CD4-positive, alpha-beta T cell treated with Interleukin-17A for 1 hour (primary cell): ENCODE measurements at regions not wholly inside any gene's neighbourhood (a gene's known extent, or its start where the extent isn't known, plus 50 kb on each side); places are given as distances from the start of the nearest gene placed in this dataset.

Source experiments
- DNase-seq: peaks from one replicate; pipeline ENCODE4 v3.0.0-alpha.2; 2020

- no peak for DNase-seq
These were observed 973.0 kb upstream of the GHITM start for GRCh38 chr10:83166344-83166743.

DNA sequence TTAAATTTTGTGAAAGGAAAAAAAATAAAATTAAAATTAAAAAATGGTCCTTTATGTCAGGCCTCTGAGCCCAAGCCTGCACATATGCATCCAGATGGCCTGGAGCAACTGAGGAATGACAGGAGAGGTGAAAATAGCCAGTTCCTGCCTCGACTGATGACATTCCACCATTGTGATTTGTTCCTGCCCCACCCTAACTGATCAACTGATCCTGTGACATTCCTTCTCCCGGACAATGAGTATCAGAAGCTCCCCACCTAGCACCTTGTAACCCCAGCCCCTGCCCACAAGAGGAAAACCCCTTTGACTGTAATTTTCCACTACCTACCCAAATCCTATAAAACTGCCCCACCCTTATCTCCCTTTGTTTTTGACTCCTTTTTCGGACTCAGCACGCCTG lies 972.2 kb upstream of the GHITM start:
- DNase-seq = no peak

GRCh38 chr10:83176901-83177300 lies 962.4 kb upstream of the GHITM start:
- DNase-seq = no peak

DNA sequence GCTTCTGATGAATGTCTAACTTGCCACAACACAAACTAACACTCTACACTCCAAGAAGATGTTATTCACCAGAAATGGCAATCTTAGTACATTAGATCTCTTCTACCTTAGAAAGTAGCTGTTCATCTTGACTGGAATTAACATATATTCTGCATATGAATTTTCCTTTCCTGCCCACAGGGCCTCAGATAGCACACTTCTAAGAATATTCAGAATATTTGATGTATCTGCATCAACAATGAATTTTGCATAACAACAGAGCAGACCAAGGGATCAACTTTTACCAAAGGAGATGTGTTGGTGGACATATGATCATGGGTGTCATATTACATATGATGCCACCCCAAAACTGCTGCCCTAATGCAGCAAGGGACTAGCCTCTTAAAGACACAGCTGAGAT lies 960.8 kb upstream of the GHITM start:
- DNase-seq = no peak

GRCh38 chr10:83179371-83179770 lies 959.9 kb upstream of the GHITM start:
- DNase-seq = no peak

DNA sequence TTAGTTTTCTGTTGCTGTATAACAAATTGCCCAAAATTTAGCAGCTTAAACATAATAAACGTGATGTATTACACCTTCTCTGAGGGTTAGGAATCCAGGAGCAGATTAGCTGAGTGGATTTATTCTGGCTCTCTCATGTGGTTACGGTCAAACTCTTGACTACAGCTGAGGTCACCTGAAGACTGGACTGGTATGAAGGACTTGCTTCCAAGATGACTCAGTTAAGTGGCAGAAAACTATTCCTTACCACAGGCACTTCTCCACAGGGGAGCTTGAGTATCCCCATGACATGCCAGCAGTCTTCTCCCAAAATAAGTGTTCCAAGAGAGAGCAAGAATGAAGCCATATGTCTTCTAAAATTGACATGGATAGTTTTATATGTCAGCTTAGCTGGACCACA lies 957.2 kb upstream of the GHITM start:
- no peak for DNase-seq

GRCh38 chr10:83184641-83185040 lies 954.7 kb upstream of the GHITM start:
- no peak for DNase-seq

DNA sequence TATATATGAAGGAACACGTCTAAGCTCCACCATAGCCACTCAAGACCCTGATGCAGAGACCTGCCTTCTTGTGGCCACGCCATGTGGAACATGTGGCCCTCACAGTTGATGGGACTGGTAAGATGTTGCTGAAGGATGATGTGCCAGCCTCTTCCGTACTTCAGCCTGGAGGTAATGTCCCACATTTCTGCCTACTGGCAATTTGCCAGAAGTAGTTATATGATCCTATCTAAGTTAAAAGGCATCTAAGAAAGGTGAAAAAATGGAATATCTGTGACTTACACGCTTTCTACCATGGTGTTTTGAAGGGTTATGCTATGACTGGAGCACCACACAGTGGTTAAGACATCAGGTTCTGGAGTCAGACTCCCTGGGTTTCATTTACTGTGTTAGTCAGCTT lies 948.7 kb upstream of the GHITM start:
- no peak for DNase-seq

DNA sequence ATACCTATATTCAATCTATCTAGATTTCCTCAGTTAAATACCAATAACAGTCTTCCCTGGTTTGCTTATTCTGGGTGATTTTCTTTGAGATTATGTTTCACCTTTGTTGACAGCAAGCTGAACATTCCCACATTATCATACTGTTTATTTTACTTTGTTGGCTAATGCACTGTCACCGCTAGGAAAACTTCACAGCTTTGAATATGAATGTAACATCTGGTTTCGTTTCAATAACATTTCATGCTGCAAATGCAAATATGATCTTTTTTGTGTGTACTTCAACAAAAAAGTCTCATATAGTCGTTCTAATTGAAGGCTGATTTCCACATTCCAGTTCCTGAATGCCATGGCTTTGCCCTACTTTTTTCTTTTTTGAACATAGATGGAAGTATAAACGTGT lies 946.3 kb upstream of the GHITM start:
- no peak for DNase-seq

GRCh38 chr10:83195021-83195420 lies 944.3 kb upstream of the GHITM start:
- DNase-seq = no peak

DNA sequence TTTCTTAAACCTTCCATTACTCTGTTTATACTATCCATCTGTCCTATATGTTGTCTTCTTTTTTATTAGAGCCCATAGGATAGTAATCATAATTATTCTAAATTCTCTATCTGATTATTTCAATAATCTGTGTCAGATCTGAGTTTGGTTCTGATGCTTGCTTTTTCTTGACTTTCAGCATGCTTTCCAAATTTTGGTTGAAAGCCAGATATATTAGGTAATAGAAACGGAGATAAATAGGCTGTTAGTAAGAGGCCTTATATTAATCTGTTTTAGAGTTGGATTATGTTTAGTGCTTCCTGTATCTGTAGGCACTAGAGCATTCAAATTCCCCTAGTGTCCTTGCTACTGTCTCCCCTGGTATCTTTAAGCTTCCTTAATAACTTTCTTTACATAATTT lies 939.9 kb upstream of the GHITM start:
- DNase-seq = no peak

DNA sequence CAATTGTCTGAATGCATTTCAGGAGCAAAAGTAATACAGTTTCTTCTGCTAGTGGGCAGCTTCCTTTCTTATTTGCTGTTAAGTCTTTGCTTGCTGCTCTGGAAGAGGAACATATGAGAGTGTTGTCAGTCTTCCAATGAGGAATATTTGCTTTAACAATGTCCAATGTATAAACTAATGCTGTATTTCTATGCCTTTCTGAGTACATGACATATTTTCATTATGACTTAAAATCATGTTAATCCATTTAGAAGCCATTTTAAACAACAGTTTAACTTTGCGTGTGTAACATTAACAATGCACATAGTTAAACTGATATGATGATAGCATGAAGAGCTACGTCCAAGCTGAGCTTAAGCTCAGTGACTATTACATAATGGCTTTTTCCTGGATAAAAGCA lies 933.4 kb upstream of the GHITM start:
- no peak for DNase-seq

DNA sequence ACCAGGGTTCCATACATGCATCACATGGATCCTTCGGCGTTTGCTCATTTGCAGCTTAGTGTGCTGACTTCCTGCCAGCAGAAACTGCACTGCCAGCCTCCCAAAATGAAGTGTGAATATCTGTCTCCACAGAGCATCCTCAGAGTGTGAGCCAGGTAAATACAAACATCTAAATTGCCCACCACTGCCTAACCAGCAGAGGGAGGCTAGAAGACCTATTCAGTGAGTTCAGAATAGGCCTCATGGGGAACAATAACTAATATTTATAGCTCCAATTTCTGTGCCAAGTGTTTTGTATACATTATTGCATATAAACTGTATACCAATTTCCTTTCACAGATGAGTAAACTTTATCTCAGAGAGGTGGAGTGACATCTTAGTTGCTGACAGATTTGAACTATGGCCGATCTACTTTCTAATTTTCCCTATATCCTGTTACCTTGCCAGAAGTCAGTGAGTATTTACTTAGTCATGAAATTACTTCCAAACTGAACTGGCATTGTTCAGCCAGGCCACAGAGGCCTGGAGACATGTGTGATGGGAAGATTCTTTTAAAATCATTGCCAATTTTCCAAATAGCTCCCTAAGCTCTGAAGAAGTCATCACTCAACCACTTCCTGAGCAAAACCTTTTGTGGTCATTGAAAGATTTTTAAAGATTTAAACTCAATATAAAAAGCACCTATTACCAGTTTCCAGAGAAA lies 926.5 kb upstream of the GHITM start:
- no peak for DNase-seq

DNA sequence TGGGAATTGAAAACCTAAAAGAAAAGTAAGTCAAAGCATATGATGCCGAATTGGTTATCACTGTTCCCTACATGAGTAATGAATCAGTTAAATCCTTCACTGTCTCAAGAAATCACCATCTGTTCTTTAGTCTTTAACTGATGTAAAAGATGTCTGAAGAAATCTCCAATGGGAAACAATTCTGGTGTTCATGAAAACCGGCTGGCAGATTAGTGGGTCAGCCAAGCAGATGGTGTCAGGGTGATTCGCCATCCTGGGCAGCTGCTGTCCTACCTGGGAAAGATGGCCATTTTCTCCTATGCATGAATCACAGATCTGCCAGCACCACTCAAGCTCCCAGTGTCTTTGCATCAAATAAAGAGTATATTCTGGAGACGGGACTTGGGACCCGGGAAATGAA lies 925.2 kb upstream of the GHITM start:
- no peak for DNase-seq

GRCh38 chr10:83218205-83218604 lies 921.1 kb upstream of the GHITM start:
- no peak for DNase-seq

GRCh38 chr10:83222300-83222699 lies 917.0 kb upstream of the GHITM start:
- DNase-seq = no peak

GRCh38 chr10:83222832-83223742 lies 916.2 kb upstream of the GHITM start:
- DNase-seq = no peak

GRCh38 chr10:83225781-83226180 lies 913.5 kb upstream of the GHITM start:
- no peak for DNase-seq

GRCh38 chr10:83229991-83230390 lies 909.3 kb upstream of the GHITM start:
- DNase-seq = no peak

GRCh38 chr10:83233691-83234090 lies 905.6 kb upstream of the GHITM start:
- no peak for DNase-seq

DNA sequence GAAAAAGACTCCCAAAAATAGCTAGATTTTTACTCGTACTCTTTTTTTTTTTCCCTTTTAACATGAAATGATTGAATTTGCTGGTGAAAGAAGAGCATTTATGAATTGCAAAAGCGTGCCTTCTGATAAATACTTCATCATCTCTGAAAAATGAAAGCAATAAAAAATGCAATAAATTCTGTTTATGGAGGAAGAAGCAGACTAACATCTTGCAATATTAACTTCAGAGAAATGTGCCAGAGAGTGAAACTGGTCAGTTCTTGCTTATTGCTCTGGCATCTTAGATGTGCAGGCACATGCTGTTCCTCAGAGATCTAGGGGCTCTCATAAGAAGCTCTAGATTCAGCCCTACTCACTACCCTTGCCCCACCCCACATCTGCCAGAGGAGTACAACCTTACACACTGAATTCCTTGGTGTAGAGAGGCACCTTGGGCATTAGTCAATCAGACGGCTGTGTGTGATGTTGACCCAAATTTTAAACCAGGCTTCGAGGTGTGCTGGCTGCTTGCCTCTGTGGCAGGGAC lies 891.1 kb upstream of the GHITM start:
- no peak for DNase-seq

DNA sequence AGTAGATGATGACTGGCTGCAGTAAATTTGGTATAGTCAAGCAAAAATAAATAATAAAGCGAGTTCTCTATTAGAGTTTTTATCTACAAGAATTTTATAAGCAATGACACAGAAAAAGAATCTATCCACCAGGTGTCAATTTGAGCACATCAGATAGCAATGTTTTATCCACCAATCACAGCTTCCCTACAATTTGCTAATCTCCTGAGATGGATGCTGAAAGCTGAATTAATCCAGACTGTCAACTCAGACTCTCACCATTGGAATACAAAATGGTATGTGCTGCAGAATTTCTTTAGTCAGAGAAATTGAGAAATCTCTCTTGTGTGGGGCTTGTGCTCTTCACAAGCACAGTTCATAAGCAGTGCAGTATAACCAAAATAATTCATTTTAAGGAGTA lies 888.9 kb upstream of the GHITM start:
- DNase-seq = no peak

DNA sequence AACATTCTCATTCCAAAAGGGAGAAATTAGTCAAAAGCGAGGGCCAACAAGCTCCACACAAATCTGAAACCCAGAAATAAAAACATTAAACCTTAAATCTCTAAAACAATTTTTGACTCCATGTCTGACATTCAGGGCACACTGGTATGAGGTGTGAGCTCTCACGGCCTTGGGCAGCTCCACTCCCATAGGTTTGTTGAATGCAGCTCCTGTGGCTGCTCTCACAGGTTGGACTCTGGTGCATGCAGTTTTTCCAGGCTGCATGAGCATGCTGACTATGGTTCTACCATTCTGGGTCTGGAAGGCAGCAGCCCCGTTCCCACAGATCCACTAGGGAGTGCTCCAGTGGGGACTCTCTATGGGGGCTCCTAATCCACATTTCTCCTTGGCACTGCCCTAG lies 887.1 kb upstream of the GHITM start:
- DNase-seq = no peak

DNA sequence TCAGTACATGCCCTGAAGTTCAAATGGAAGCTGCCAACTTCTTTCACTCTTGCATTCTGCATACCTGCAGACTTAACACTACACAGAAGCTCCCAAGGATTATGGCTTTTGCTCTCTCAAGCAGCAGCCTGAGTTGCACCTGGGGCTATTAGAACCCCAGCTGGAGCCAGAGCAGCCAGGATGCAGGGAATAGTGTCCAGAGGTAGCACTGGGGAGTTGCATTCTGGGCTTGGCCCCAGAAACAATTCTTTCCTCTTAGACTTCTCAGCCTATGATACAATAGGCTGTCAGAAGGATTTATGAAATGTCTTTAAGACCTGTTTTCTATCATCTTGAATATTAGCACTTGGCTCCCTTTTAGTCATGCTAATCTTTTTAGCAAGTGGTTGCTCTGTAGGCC lies 886.7 kb upstream of the GHITM start:
- DNase-seq = no peak
